NCI-H510A (cell line): ENCODE measurements at regions not wholly inside any gene's neighbourhood (a gene's known extent, or its start where the extent isn't known, plus 50 kb on each side); places are given as distances from the start of the nearest gene placed in this dataset.

Source experiments
- DNase-seq: peaks from one replicate; lab custom pipeline; 2025; lab: John Stamatoyannopoulos, UW

- no peak for DNase-seq
These were observed 87.1 kb downstream of the ADRB2 start for GRCh38 chr5:148913493-148913892.

DNA sequence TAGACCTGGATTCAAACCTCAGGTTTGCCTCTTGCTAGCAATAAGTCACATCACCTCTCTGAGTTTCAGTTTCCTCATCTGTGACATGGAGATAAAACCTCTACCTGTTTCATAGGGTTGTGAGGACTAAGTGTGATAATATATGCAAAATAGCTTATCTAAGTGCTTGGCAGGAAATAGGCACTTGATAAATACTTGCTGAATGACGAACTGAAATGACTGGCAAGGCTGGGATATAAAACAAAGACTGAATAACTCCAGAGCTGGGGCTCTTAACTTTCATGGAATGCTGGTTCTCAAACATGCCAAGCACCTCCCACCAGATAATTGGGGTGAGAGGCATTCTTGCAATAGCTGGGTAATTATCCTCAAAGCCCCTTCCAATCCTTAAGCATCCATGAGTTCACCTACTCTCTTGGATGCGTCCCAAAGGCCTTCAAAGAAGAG lies 87.6 kb downstream of the ADRB2 start:
- no peak for DNase-seq

DNA sequence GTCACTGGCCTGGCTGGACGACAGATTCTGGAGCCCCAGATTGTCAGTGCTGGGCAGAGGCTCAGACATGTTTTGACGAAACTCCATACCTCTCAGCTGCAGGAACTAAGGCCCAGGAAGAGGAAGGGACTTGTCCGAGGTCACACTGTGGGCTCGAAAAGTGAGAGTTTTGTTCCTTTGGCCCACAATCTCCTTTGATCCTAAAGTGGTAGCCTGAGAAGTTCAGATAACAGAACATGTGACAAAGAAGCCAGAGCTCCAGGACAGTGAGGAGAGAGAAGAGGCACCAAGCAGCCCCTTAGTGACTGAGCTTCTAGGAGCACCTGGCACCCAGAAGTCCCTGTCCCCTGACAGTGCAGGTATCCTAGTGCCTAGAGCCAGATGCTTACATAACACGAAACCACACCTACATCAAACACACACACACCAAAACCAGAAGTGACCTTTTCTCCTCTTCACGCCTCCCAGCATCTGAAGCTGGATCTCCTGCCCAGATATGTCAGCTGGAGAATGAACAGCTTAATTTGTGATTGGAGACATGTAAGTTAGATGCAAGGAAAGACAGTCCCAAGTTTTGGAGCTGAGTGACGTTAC lies 88.9 kb downstream of the ADRB2 start:
- DNase-seq, result no peak

- no peak for DNase-seq
These were observed 94.4 kb downstream of the ADRB2 start for GRCh38 chr5:148920646-148921288.

DNA sequence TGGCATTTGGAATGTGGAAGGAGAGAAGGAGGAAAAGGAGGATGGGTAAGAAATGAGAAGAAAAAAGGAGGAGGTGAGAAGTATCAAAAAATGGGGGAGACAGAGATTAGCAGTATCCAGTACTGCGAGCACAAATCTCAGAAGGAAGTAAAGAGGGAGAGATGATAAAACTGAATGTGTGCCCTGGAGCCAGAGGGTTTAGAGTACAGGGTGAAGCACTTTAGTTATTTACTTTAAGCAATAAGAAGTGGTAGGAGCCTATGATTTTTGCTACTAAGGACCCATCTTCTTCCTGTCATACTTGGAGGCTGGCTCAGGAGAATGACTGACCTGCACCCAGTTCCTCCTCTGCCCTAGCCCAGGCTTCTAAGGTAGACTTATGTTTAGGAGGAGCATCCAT lies 94.9 kb downstream of the ADRB2 start:
- DNase-seq, result no peak

- DNase-seq, result no peak
These were observed 96.2 kb downstream of the ADRB2 start for GRCh38 chr5:148922606-148923005.

DNA sequence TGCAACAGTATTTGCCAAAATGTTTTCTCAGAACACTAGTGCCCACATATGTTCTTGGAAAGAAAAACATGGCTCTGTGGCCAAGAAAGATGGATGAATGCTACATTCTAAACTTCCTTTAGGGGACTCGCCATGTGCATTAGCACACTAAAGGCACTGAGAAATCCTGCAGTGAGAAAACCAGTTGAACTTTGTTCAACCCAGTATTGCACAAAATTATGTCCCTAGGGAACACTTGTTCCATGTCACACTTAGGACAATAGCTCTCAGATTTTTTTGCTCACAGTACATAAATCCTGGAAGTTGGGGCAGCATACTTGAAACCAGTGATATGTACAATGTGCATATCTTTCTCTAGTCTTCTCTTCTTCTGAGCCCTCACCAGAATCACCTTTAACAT lies 96.6 kb downstream of the ADRB2 start:
- DNase-seq, result no peak

DNA sequence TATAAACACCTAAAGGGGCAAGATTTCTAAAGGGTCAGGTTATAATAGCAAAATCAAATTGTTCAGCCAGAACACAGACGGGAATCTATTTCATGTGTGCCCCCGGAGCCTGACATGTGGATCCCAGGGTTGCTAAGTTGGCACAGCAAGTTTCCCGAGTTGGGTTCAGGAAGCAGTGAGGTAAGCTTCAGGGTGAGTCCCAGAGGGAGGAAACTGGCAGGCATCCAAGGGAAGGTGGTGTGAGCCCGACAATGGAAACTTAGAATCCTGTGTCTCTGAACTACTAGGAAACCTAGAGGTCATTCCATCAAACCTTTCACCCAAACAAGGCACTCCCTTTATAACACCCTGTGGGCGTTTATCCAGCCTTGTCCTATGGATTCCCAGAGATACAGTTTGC lies 98.4 kb downstream of the ADRB2 start:
- DNase-seq, result no peak

DNA sequence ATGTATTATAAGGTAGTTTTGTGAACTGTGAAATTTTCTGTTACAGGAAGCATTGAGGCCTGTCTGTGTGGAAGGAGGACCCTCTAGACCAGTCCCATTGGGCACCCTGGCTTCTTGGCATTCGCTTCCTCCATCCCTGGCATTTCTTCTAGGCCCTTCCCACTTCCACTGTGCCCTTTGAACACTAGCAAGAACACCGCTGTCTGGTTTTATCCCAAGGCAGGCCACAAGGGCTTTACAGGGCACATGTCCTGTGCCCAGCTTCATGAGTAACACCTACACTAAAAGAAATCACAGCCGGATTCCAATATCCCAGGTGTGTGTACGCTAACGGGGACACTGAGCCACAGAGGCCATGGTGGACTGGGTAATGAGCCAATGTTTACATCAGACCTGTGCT lies 99.8 kb downstream of the ADRB2 start:
- no peak for DNase-seq

GRCh38 chr5:148927307-148927946 lies 101.0 kb downstream of the ADRB2 start:
- no peak for DNase-seq

DNA sequence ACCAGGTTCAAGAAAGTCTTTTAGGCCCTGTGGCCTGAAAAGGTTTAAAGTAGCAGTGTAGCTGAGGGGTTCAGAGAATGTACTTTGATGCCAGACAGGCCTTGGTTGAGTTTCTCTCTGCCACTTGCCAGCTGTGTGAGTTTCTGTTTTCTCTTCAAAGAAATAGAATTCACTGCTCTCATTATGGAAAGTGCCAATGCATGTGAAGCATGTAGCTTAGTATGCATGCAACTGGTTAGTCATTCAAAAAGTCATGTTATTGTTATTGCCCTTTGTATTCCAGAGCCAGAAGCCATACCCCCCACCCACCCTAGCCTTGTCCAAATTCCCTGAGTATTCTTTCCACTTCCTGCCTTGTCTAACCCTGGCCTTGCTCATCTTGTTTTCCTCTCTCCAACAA lies 101.7 kb downstream of the ADRB2 start:
- no peak for DNase-seq

GRCh38 chr5:148931453-148932057 lies 105.1 kb downstream of the ADRB2 start:
- DNase-seq, result no peak

- DNase-seq, result no peak
These were observed 106.0 kb downstream of the ADRB2 start for GRCh38 chr5:148932355-148932935.

GRCh38 chr5:148933903-148934432 lies 107.6 kb downstream of the ADRB2 start:
- no peak for DNase-seq

DNA sequence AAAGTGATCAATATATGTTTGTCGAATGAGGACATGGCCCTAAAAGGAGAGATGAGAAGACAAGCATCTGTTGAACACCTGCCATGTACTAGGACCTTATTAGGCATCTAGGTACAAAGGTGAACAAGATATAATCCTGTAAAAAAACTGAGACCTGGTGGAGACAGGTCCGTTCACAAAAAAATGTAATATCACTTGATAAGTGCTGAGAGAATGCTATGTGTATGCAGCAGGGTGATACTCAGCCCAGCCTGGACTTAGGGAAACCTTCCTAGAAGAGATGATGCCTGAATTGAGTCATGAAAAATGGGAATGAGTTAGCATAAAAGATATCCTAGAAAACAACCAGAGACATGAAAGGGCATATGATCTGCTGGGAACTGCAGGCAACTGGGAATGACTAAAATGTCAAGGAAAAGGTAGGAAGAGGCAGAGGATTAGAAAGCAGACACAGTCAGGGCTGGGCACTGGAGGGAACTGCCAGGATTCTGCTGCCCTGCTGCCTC lies 108.5 kb downstream of the ADRB2 start:
- no peak for DNase-seq

DNA sequence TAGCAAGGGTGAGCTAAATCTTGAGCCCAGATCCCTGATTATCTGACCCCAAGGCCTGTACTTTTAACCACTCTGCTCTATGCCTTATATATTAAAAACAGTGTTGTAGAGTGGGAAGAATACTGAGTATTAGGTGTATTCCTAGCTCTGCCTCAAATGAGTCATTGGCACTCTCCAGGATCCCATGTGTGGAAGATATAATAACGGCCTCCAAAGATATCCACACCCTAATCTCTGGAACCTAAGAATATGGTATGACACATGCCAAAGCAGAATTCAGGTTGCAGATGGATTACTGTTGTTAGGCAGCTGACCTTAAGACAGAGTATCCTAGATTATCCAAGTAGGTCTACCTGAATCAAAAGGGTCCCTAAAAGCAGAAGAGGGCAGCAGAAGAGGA lies 110.8 kb downstream of the ADRB2 start:
- DNase-seq, result no peak

GRCh38 chr5:148937830-148938521 lies 111.6 kb downstream of the ADRB2 start:
- DNase-seq, result no peak

GRCh38 chr5:148938522-148938882 lies 112.1 kb downstream of the ADRB2 start:
- no peak for DNase-seq

GRCh38 chr5:148939676-148940075 lies 113.3 kb downstream of the ADRB2 start:
- no peak for DNase-seq

GRCh38 chr5:148941810-148942209 lies 115.4 kb downstream of the ADRB2 start:
- no peak for DNase-seq

DNA sequence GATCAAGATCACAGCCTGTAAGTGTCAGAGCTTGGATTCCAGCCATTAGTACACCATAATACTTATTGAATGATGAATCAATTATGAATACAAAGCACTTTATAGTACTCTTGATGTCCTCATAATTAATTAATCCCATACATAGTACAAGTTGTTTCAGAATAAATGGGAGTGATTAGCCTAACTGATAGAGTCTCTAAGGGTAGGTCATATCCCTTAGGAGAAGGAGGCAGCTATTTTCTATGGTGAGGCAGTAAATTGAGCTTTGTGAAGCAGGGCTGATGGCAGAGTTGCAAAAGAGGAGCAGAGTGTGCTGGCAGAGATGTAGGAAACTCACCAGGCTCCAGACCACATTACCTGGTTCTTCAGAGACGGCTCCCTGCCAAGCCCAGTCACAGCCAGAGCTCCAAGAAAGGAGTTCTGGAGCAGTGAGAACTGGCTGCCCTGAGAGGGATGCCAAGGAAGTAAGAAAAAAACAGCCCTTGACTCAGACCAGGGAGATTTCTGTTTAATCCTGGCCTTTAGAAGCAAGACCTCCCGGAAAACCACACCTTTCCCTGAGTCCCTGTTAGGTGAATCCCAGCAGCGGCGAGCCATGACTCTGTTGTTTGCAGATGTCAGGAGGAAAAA lies 112.9 kb downstream of the SH3TC2 start:
- DNase-seq, result no peak
